Epithelial cell of esophagus (primary cell): ENCODE measurements at regions not wholly inside any gene's neighbourhood (a gene's known extent, or its start where the extent isn't known, plus 50 kb on each side); places are given as distances from the start of the nearest gene placed in this dataset.

Experiments
- DNase-seq: peaks from one replicate; pipeline ENCODE4 v3.0.0; 2010; ENCODE audit warnings: low read depth
- H3K4me3 ChIP-seq: 2 replicates; pipeline ENCODE4 v1.5.1; 2011; ENCODE audit warnings: mild to moderate bottlenecking, low read length, control low read depth
- TF ChIP-seq, protein P1 (sequence below): IDR thresholded peaks from 2 replicates; pipeline ENCODE4 v1.5.1; 2011; ENCODE audit warnings: low read depth, mild to moderate bottlenecking, low read length, control low read depth, inconsistent platforms; ENCODE audit not compliant: insufficient read depth; ENCODE audit errors: missing control alignments

DNA sequence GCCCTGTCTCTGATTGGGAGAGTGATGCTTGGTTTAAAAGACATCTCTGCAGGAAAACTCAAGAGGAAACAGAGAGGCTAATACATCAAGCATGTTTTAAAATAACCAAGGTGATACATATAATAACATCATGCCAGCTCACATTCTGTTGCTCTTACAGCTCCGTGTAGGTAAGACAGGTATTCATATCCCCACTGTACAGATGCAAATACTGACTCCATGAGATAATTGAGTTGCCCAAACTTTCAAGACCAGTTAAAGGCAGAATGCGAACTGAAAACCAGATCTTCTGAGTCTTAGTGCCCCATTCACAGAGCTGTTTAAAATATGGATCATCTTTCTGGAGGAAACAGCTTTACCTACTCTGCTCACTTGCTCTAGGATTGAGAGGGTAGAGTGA lies 214.0 kb downstream of the PIK3R1 start:
- H3K4me3 ChIP-seq: no peak overlapping the region
- DNase-seq: no peak
- TF ChIP-seq, protein P1, sequence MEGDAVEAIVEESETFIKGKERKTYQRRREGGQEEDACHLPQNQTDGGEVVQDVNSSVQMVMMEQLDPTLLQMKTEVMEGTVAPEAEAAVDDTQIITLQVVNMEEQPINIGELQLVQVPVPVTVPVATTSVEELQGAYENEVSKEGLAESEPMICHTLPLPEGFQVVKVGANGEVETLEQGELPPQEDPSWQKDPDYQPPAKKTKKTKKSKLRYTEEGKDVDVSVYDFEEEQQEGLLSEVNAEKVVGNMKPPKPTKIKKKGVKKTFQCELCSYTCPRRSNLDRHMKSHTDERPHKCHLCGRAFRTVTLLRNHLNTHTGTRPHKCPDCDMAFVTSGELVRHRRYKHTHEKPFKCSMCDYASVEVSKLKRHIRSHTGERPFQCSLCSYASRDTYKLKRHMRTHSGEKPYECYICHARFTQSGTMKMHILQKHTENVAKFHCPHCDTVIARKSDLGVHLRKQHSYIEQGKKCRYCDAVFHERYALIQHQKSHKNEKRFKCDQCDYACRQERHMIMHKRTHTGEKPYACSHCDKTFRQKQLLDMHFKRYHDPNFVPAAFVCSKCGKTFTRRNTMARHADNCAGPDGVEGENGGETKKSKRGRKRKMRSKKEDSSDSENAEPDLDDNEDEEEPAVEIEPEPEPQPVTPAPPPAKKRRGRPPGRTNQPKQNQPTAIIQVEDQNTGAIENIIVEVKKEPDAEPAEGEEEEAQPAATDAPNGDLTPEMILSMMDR: no peak

DNA sequence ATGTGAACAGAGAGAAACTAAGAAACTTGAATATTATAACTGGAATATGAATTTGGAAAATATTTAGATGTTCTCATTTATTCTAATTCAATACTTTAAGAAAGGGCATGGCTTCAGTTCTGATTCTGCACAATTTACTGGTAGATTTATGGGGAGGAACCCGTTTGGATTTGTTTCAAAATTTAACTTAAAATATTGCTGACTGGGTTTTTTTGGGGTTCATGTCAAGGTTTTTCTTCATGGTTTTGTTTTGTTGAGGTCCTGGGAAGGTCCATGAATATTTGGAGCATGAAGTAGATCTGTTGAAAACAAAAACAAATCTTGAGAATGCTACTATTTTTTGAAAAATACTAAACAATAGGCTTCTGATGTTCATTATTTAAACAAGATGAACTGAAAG lies 214.7 kb downstream of the PIK3R1 start:
- TF ChIP-seq, protein P1: no peak
- DNase-seq: no peak
- no peak overlapping the region for H3K4me3 ChIP-seq

DNA sequence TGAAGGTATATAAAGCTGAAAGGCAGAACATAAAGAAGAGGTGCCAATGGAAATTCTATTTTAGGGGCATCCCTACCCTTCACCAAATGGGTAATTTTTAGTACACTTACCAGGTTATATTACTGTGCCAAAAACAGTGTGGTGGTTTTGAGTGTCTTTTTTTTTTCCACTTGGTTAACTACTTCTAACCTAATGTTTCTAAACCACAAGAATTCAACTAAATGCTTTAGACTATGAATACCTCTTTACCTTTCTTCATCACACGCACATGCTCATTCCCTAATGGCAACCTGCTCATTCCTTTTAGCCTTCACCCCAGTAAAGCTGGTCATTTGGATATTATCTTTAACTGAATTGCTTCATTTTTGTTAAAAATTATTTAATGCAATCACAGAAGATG lies 215.6 kb downstream of the PIK3R1 start:
- DNase-seq: no peak
- H3K4me3 ChIP-seq: no peak overlapping the region
- TF ChIP-seq, protein P1: no peak

DNA sequence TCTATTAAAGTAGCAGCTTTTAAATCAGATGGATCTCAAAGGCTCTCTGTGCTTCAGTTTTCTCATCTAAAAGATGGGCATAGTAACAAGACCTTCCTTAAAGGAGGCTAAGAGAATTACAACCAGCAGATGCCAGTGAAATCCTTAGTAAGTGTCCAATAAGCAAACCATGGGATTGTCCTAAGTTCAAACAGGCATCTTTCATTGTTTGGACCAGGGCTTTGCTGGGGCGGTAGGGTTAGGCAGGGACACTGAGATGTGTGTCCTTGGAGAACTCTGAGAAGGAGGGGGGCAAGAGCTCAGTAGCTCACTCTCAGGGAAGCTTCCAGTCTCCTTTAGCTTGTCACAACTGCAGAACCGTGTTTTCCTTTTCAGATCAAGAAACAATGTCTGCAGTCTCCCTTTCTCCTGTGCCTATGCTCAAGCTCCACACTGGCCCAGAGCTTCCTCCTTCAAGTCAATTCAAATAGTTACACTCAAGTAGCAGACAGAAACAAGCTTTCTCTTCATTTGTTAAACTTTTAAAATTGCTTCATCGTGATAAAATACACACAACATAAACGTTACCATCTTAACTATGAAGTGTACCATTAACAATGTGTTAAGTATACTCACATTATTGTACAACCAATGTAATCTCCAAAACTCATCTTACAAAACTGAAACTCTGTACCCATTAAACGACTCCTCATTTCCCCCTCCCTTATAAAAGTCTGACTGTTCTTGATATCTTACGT lies 216.2 kb downstream of the PIK3R1 start:
- H3K4me3 ChIP-seq: no peak overlapping the region
- TF ChIP-seq, protein P1: no peak
- no peak for DNase-seq

DNA sequence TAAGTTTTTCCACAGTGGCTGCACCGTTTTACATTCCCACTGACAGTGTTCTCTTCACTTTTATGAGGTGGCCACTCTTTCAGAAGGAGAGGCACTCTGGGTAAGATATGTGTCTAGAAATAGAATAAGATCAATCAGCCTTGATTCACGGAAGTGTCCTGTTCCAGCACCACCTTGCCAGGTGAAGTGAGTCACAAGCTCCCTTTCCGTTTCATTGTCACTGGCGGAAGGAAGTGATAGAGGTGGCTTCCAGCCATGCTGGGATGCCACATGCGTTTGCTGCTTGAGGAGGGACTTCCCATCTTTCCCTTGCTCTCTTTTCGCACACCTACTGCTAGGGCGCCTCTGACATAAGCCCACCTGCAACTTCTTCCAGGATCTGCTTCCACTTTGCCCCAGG lies 217.1 kb downstream of the PIK3R1 start:
- DNase-seq: peak; percentile 44

DNA sequence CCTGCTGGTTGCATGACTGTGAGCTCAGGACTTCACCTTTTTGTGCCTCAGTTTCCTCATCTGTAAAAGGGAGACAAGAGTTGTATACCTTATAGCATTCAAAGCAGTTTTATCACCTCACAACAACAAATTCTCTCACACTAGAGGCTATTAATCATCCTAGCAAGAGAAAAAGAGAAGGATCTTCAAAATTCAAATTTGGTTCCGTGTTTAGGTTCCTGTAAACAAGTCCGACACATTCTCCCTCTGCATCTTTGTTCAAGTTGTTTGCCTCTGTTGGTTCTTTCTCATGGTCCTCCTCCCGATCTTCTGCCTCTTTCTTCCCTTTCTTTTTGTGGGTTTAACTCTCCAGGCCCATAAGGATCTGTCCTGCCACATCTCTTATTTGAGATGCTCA lies 218.0 kb downstream of the PIK3R1 start:
- DNase-seq: no peak
- no peak overlapping the region for H3K4me3 ChIP-seq
- TF ChIP-seq, protein P1: no peak

More for the DNA sequence above, 217.1 kb downstream of the PIK3R1 start:
- no peak overlapping the region for H3K4me3 ChIP-seq
- TF ChIP-seq, protein P1: no peak
